Heart left ventricle (tissue), 13 donors: ENCODE measurements at regions not wholly inside any gene's neighbourhood (a gene's known extent, or its start where the extent isn't known, plus 50 kb on each side); places are given as distances from the start of the nearest gene placed in this dataset.
"Not testable (repeated sequence)": the region's sequence is repeated elsewhere in the genome, so short reads cannot be mapped to it uniquely, and the experiment has no call there.

Experiments used
- CTCF ChIP-seq, 12 donors: fragments of 200-600 bp; sonication (generic) in 4 of 12; IDR thresholded peaks; one replicate each; pipeline versions ENCODE4 v1.5.0 to v1.8.0; 2018 to 2022; ENCODE audit warnings: antibody characterized with exemption in 12 of 12, mild to moderate bottlenecking in 5 of 12
- POLR2A ChIP-seq, 2 donors: fragments of 450-650 bp; IDR thresholded peaks; one replicate each; pipeline ENCODE4 v1.6.1; 2017; ENCODE audit warnings: antibody characterized with exemption in 2 of 2, mild to moderate bottlenecking in 2 of 2, moderate library complexity in 2 of 2
- donor health status: ischemic (EF 13 %, LVEDD 7.1; RV severe dilation, severe dysfunction).
- donor health status: DM: no; HTN: yes; CAD: no.
- donor health status: DM: no; HTN: no; CAD: no.
- donor health status: ischemic (EF 25% LVEDD 6.9; RV normal size, moderate dysfunction).
- donor health status: ischemic (EF 25% LVEDD 5.7; RV mildly dilated, moderate dysfunction).
- donor health status: ischemic (EF 35%, LVEDD 5.7; RV mildly dilated, moderate dysfunction).
- donor health status: nonischemic (EF 11% LVEDD 7.7; RV severe dilation, severe dysfunction).
- donor health status: DM: yes; HTN: yes; CAD: no.
- donor health status: PGD.
- donor health status: ischemic (EF 29% LVEDD 5.4; RV normal size, mild dysfunction).
- donor health status: nonischemic (EF 23%, LVEDD 6.1; RV moderate dilation, normal function).

DNA sequence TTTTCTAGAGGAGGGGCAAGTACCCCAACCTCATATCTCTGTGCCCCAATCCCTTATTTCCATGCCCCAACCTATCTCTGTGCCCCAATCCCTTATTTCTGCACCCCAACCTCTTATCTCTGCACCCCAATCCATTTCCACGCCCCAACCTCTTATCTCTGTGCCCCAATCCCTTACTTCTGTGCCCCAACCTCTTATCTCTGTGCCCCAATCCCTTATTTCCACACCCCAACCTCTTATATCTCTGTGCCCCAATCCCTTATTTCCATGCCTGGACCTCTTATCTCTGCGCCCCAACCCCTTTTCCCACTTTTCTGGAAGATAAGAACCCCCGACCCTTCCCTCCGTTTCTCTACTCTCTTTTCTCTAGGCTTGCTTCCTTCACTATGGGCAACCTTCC is 199.0 kb downstream of the JRKL start:
- not testable (repeated sequence) for TF ChIP-seq CTCF, POLR2A (IDR thresholded peaks at IDR 0.05)
